B cell (primary cell): ENCODE measurements at regions not wholly inside any gene's neighbourhood (a gene's known extent, or its start where the extent isn't known, plus 50 kb on each side); places are given as distances from the start of the nearest gene placed in this dataset.

Source experiments
- ATAC-seq: fragments of 200-7000 bp; cut with Tn5 transposase; one replicate; pipeline ENCODE4 v1.10.0; 2021; ENCODE audit warnings: low read depth, mild to moderate bottlenecking, moderate number of reproducible peaks, moderate library complexity
- CTCF ChIA-PET: fragments of 350-600 bp; sonication (Branson Sonifier 250); formaldehyde crosslinking; loops from one replicate; lab custom pipeline; 2021; ENCODE audit warnings: antibody characterized with exemption, inconsistent platforms; lab: Charles Lee
- POLR2A ChIA-PET: fragments of 350-600 bp; sonication (Branson Sonifier 250); formaldehyde crosslinking; loops from one replicate; lab custom pipeline; 2021; ENCODE audit warnings: antibody characterized with exemption; lab: Charles Lee
- DNase-seq: peaks from one replicate; pipeline ENCODE4 v3.0.0; 2013
- H2AFZ ChIP-seq: 2 replicates; pipeline ENCODE4 v1.6.1; 2012; ENCODE audit warnings: mild to moderate bottlenecking, low read depth, low read length; ENCODE audit not compliant: insufficient read depth, poor library complexity, severe bottlenecking
- H3K27ac ChIP-seq, 2 donors: 1 replicate in 1 of 2; 2 replicates in 1 of 2; pipeline ENCODE4 v1.5.1; 2012 to 2013; ENCODE audit warnings: low read length in 2 of 2, mild to moderate bottlenecking in 2 of 2, moderate library complexity in 1 of 2
- H3K27me3 ChIP-seq, 4 experiments: fragments of 200-600 bp in 1 of 4; sonication (generic) in 1 of 4; replicated peaks in 1 of 4; 1 replicate in 2 of 4; 2 replicates in 2 of 4; pipeline versions ENCODE4 v1.6.1 to v1.7.0; 2013 to 2016; ENCODE audit warnings: low read length in 3 of 4, mild to moderate bottlenecking in 2 of 4, mixed read lengths in 1 of 4, moderate library complexity in 1 of 4; ENCODE audit not compliant: insufficient read depth in 4 of 4, control insufficient read depth in 3 of 4; ENCODE audit errors: control extremely low read depth in 1 of 4
- H3K36me3 ChIP-seq, 2 experiments: replicated peaks in 1 of 2; 1 replicate in 1 of 2; 2 replicates in 1 of 2; pipeline versions ENCODE4 v1.6.1 to v1.7.1; 2013; ENCODE audit warnings: low read length in 1 of 2; ENCODE audit not compliant: insufficient read depth in 2 of 2, control insufficient read depth in 1 of 2; ENCODE audit errors: control extremely low read depth in 1 of 2, extremely low read depth in 1 of 2
- H3K4me1 ChIP-seq, 2 donors: fragments of 200-600 bp in 1 of 2; sonication (generic) in 1 of 2; 1 replicate in 1 of 2; 2 replicates in 1 of 2; pipeline versions ENCODE4 v1.5.1 to v1.6.1; 2013 to 2017; ENCODE audit warnings: low read length in 2 of 2; ENCODE audit not compliant: control insufficient read depth in 2 of 2, insufficient read depth in 2 of 2
- H3K4me2 ChIP-seq: replicated peaks from 2 replicates; pipeline ENCODE3; 2012; ENCODE audit warnings: mild to moderate bottlenecking, low read depth, low read length; ENCODE audit not compliant: poor library complexity, severe bottlenecking
- H3K4me3 ChIP-seq, 5 experiments: fragments of 200-600 bp in 1 of 5; sonication (generic) in 1 of 5; 1 replicate in 3 of 5; 2 replicates in 2 of 5; pipeline versions ENCODE4 v1.5.1 to v1.7.0; 2011 to 2016; ENCODE audit warnings: low read length in 4 of 5, mild to moderate bottlenecking in 4 of 5, low read depth in 2 of 5, control low read depth in 1 of 5, moderate library complexity in 1 of 5; ENCODE audit not compliant: insufficient read depth in 1 of 5; ENCODE audit errors: control extremely low read depth in 1 of 5, extremely low read depth in 1 of 5
- H3K79me2 ChIP-seq: fragments of 200-600 bp; sonication (generic); one replicate; pipeline ENCODE4 v1.6.0; 2016; ENCODE audit warnings: low read length; ENCODE audit not compliant: control insufficient read depth, insufficient read depth
- H3K9ac ChIP-seq: fragments of 200-600 bp; sonication (generic); 2 replicates; pipeline ENCODE4 v1.6.1; 2017; ENCODE audit warnings: mild to moderate bottlenecking, low read length, moderate library complexity
- H3K9me3 ChIP-seq, 3 donors: one replicate each; pipeline versions ENCODE4 v1.6.1 to v1.7.1; 2013; ENCODE audit warnings: low read length in 2 of 3; ENCODE audit not compliant: control insufficient read depth in 2 of 3, insufficient read depth in 1 of 3; ENCODE audit errors: control extremely low read depth in 1 of 3
- H4K20me1 ChIP-seq: 2 replicates; pipeline ENCODE4 v1.6.0; 2012; ENCODE audit warnings: mild to moderate bottlenecking, low read length; ENCODE audit not compliant: insufficient read depth, control insufficient read depth, poor library complexity, severe bottlenecking
- H3K27ac Mint-ChIP-seq: one replicate; pipeline ENCODE4 v1.8.0; 2021; ENCODE audit warnings: mixed read lengths
- H3K27me3 Mint-ChIP-seq: one replicate; pipeline ENCODE4 v1.8.0; 2021; ENCODE audit warnings: mixed read lengths
- H3K4me1 Mint-ChIP-seq: one replicate; pipeline ENCODE4 v1.8.0; 2021; ENCODE audit warnings: mixed read lengths
- H3K4me3 Mint-ChIP-seq: one replicate; pipeline ENCODE4 v1.8.0; 2021; ENCODE audit warnings: mixed read lengths
- H3K9me3 Mint-ChIP-seq: one replicate; pipeline ENCODE4 v1.8.0; 2022; ENCODE audit warnings: mixed read lengths; ENCODE audit not compliant: insufficient read depth
- CTCF ChIP-seq: fragments of 200-600 bp; IDR thresholded peaks from one replicate; pipeline ENCODE4 v1.8.0; 2022; ENCODE audit warnings: antibody characterized with exemption, mild to moderate bottlenecking
- EZH2 ChIP-seq: IDR thresholded peaks from 2 replicates; pipeline ENCODE4 v1.6.1; 2012; ENCODE audit warnings: borderline replicate concordance, low read depth, mild to moderate bottlenecking, moderate library complexity, low read length; ENCODE audit not compliant: insufficient read depth, poor library complexity, severe bottlenecking
- WGBS: methylation state at CpG from one replicate; pipeline ENCODE4 v1.1.5; 2013; ENCODE audit warnings: missing lambda C conversion rate; ENCODE audit not compliant: insufficient coverage; 5-methylcytosine and 5-hydroxymethylcytosine counted together
- intact Hi-C: fragments of 100-400 bp; cut with micrococcal nuclease; formaldehyde crosslinking; loops from one replicate; pipeline ENCODE4 v1.10.0; 2022

GRCh38 chr13:89287381-89287780 is 1616.2 kb downstream of the SLITRK5 start:
- H3K27ac ChIP-seq: no peak overlapping the region
- Mint-ChIP-seq H3K4me3 (no peak overlapping the region), H3K9me3 (peaks cover 7% of the 10 kb centered on the region), H3K27ac (no peak overlapping the region), H3K4me1 (no peaks in the 10 kb centered on the region), H3K27me3 (no peaks in the 10 kb centered on the region)
- ATAC-seq (no peak), DNase-seq (no peak)
- TF ChIP-seq EZH2: no peak
- no peak for TF ChIP-seq CTCF
- ChIA-PET CTCF (no interaction called here), POLR2A (no interaction called here)
- H3K9ac ChIP-seq: no peak overlapping the region
- H3K4me2 ChIP-seq: no peak overlapping the region
- H3K36me3 ChIP-seq: no peaks in the 10 kb centered on the region
- H4K20me1 ChIP-seq: no peaks in the 10 kb centered on the region
- no peaks in the 10 kb centered on the region for H3K27me3 ChIP-seq
- H3K9me3 ChIP-seq: peaks cover 0 to 14% (median 0%) of the 10 kb centered on the region in 3 donors
- no peaks in the 10 kb centered on the region for H3K4me1 ChIP-seq
- no peaks in the 10 kb centered on the region for H3K79me2 ChIP-seq
- 73% methylated on average over 6 of the region's 6 CpGs for WGBS
- intact Hi-C loops: no loop called here
- no peak overlapping the region for H3K4me3 ChIP-seq
- H2AFZ ChIP-seq: no peak overlapping the region

- 94% methylated on average over 2 of the region's 10 CpGs for WGBS
- H3K27ac Mint-ChIP-seq: no peak overlapping the region
- no peak for ATAC-seq
Observed at GRCh38 chr13:89294115-89294867, 1623.1 kb downstream of the SLITRK5 start.

More at GRCh38 chr13:89294115-89294867, 1623.1 kb downstream of the SLITRK5 start:
- no peak overlapping the region for H3K4me2 ChIP-seq
- H4K20me1 ChIP-seq: no peaks in the 10 kb centered on the region
- POLR2A ChIA-PET: no interaction called here
- DNase-seq: no peak
- H2AFZ ChIP-seq: no peak overlapping the region
- CTCF ChIA-PET: no interaction called here
- H3K9me3 ChIP-seq: peaks cover 0 to 13% (median 0%) of the 10 kb centered on the region in 3 donors
- H3K36me3 ChIP-seq: no peaks in the 10 kb centered on the region
- H3K4me3 Mint-ChIP-seq: no peak overlapping the region
- H3K4me1 Mint-ChIP-seq: no peaks in the 10 kb centered on the region
- H3K9me3 Mint-ChIP-seq: no peaks in the 10 kb centered on the region
- no peak overlapping the region for H3K27ac ChIP-seq
- H3K4me1 ChIP-seq: no peaks in the 10 kb centered on the region
- H3K27me3 Mint-ChIP-seq: no peaks in the 10 kb centered on the region
- intact Hi-C loops: no loop called here
- TF ChIP-seq CTCF: no peak
- TF ChIP-seq EZH2: no peak
- no peak overlapping the region for H3K4me3 ChIP-seq
- no peaks in the 10 kb centered on the region for H3K79me2 ChIP-seq
- no peaks in the 10 kb centered on the region for H3K27me3 ChIP-seq
- no peak overlapping the region for H3K9ac ChIP-seq
